Tibial nerve (tissue), 4 donors: ENCODE measurements at regions not wholly inside any gene's neighbourhood (a gene's known extent, or its start where the extent isn't known, plus 50 kb on each side); places are given as distances from the start of the nearest gene placed in this dataset.
"Not testable (repeated sequence)": the region's sequence is repeated elsewhere in the genome, so short reads cannot be mapped to it uniquely, and the experiment has no call there.

Source experiments
- DNase-seq, 2 donors: peaks; one replicate each; pipeline ENCODE4 v3.0.0-alpha.2; 2019; ENCODE audit warnings: low spot score in 2 of 2
- H3K27ac ChIP-seq, 4 donors: fragments of 200-600 bp; sonication (generic) in 3 of 4; one replicate each; pipeline ENCODE4 v1.5.1; 2017 to 2019; ENCODE audit warnings: mild to moderate bottlenecking in 1 of 4
- H3K27me3 ChIP-seq, 2 donors: fragments of 200-600 bp; sonication (generic) in 1 of 2; one replicate each; pipeline versions ENCODE4 v1.5.1 to v1.6.0; 2017 to 2019
- H3K36me3 ChIP-seq, 3 donors: fragments of 200-600 bp; sonication (generic); one replicate each; pipeline ENCODE4 v1.5.1; 2018 to 2019
- H3K4me1 ChIP-seq, 4 donors: fragments of 200-600 bp; sonication (generic) in 3 of 4; one replicate each; pipeline ENCODE4 v1.5.1; 2017 to 2019
- H3K4me3 ChIP-seq, 4 donors: fragments of 200-600 bp; sonication (generic) in 3 of 4; one replicate each; pipeline ENCODE4 v1.5.1; 2017 to 2019; ENCODE audit warnings: mild to moderate bottlenecking in 1 of 4, moderate library complexity in 1 of 4
- H3K9me3 ChIP-seq, 4 donors: fragments of 200-600 bp; sonication (generic) in 3 of 4; one replicate each; pipeline ENCODE4 v1.5.1; 2017 to 2019
- CTCF ChIP-seq, 5 experiments: fragments of 200-600 bp in 3 of 5; fragments of 450-650 bp in 2 of 5; sonication (generic) in 3 of 5; IDR thresholded peaks; one replicate each; pipeline ENCODE4 v1.5.1; 2016 to 2019; ENCODE audit warnings: antibody characterized with exemption in 5 of 5, mild to moderate bottlenecking in 3 of 5, moderate library complexity in 2 of 5
- EP300 ChIP-seq, 2 donors: sonication (generic); formaldehyde crosslinking; IDR thresholded peaks; one replicate each; pipeline ENCODE4 v1.6.1; 2017; ENCODE audit warnings: antibody characterized with exemption in 2 of 2, mild to moderate bottlenecking in 1 of 2
- POLR2A ChIP-seq, 2 donors: fragments of 450-650 bp; IDR thresholded peaks; one replicate each; pipeline ENCODE4 v1.6.1; 2017; ENCODE audit warnings: antibody characterized with exemption in 2 of 2, mild to moderate bottlenecking in 2 of 2, moderate library complexity in 2 of 2
- WGBS, 2 donors: methylation state at CpG; one replicate each; pipeline ENCODE4 v1.1.5; 2018; 5-methylcytosine and 5-hydroxymethylcytosine counted together

GRCh38 chr11:112345706-112346105 is 85.0 kb upstream of the PLET1 start:
- H3K4me1 ChIP-seq, result peaks cover 0 to 7% (median 0%) of the 10 kb centered on the region in 4 donors
- no peaks in the 10 kb centered on the region for H3K36me3 ChIP-seq
- no peak for DNase-seq
- no peaks in the 10 kb centered on the region for H3K9me3 ChIP-seq
- H3K27ac ChIP-seq, result no peak overlapping the region
- no peak for TF ChIP-seq EP300 (IDR thresholded peaks at IDR 0.05)
- TF ChIP-seq CTCF (IDR thresholded peaks at IDR 0.05), result no peak
- no peak for TF ChIP-seq POLR2A (IDR thresholded peaks at IDR 0.05)
- 67 to 78% methylated on average over 4 of the region's 4 CpGs for WGBS, 2 donors
- no peak overlapping the region for H3K4me3 ChIP-seq
- H3K27me3 ChIP-seq, result no peaks in the 10 kb centered on the region

- WGBS, 2 donors, result 90 to 97% methylated on average over 5 of the region's 5 CpGs
- Histone ChIP-seq H3K4me3 (no peak overlapping the region), H3K36me3 (no peaks in the 10 kb centered on the region), H3K4me1 (peaks cover 0 to 7% (median 0%) of the 10 kb centered on the region in 4 donors), H3K9me3 (no peaks in the 10 kb centered on the region), H3K27me3 (no peaks in the 10 kb centered on the region), H3K27ac (no peak overlapping the region)
- no peak for TF ChIP-seq CTCF (IDR thresholded peaks at IDR 0.05)
- no peak for TF ChIP-seq POLR2A (IDR thresholded peaks at IDR 0.05)
- TF ChIP-seq EP300 (IDR thresholded peaks at IDR 0.05), result no peak
- DNase-seq, result no peak
Measured at GRCh38 chr11:112346586-112346985, 85.9 kb upstream of the PLET1 start.

GRCh38 chr11:112348480-112349029 is 87.9 kb upstream of the PLET1 start:
- Histone ChIP-seq H3K27me3 (no peaks in the 10 kb centered on the region), H3K4me1 (peaks cover 0 to 4% (median 0%) of the 10 kb centered on the region in 4 donors), H3K9me3 (no peaks in the 10 kb centered on the region), H3K4me3 (no peak overlapping the region), H3K27ac (no peak overlapping the region), H3K36me3 (no peaks in the 10 kb centered on the region)
- no peak for DNase-seq
- WGBS, 2 donors, result 82 to 84% methylated on average over 6 of the region's 6 CpGs
- TF ChIP-seq POLR2A (IDR thresholded peaks at IDR 0.05), result no peak

- not testable (repeated sequence) for H3K27ac ChIP-seq, H3K4me3 ChIP-seq, H3K4me1 ChIP-seq, H3K27me3 ChIP-seq, H3K36me3 ChIP-seq, H3K9me3 ChIP-seq, DNase-seq
- 96 to 97% methylated on average over 3 of the region's 3 CpGs for WGBS, 2 donors
Measured at GRCh38 chr11:112351423-112351822, 90.8 kb upstream of the PLET1 start.

- Histone ChIP-seq H3K9me3 (no peaks in the 10 kb centered on the region), H3K4me3 (no peak overlapping the region), H3K36me3 (no peaks in the 10 kb centered on the region), H3K27me3 (no peaks in the 10 kb centered on the region), H3K27ac (no peak overlapping the region), H3K4me1 (no peaks in the 10 kb centered on the region)
- no peak for TF ChIP-seq POLR2A (IDR thresholded peaks at IDR 0.05)
- TF ChIP-seq EP300 (IDR thresholded peaks at IDR 0.05), result no peak
- TF ChIP-seq CTCF (IDR thresholded peaks at IDR 0.05), result no peak
- 79 to 85% methylated on average over 2 of the region's 2 CpGs for WGBS, 2 donors
- no peak for DNase-seq
Measured at GRCh38 chr11:112352907-112353306, 92.2 kb upstream of the PLET1 start.

GRCh38 chr11:112354364-112354763 is 93.7 kb upstream of the PLET1 start:
- DNase-seq, result no peak
- no peak for TF ChIP-seq EP300 (IDR thresholded peaks at IDR 0.05)
- TF ChIP-seq POLR2A (IDR thresholded peaks at IDR 0.05), result no peak
- no peak for TF ChIP-seq CTCF (IDR thresholded peaks at IDR 0.05)
- Histone ChIP-seq H3K27ac (no peak overlapping the region), H3K9me3 (no peaks in the 10 kb centered on the region), H3K4me1 (no peaks in the 10 kb centered on the region), H3K36me3 (no peaks in the 10 kb centered on the region), H3K4me3 (no peak overlapping the region), H3K27me3 (no peaks in the 10 kb centered on the region)
- WGBS, 2 donors, result 91 to 93% methylated on average over 3 of the region's 3 CpGs
